HG03175 (cell line): ENCODE measurements at regions not wholly inside any gene's neighbourhood (a gene's known extent, or its start where the extent isn't known, plus 50 kb on each side); places are given as distances from the start of the nearest gene placed in this dataset.

Source experiments
- ATAC-seq: cut with Tn5 transposase; IDR thresholded peaks from one replicate; pipeline ENCODE4 v1.9.1; 2021; ENCODE audit warnings: mild to moderate bottlenecking, moderate library complexity; ENCODE audit not compliant: unreplicated experiment

GRCh38 chr4:121526509-121526908, 145.7 kb upstream of the QRFPR start:
- no peak for ATAC-seq

- ATAC-seq, result no peak
Observed at GRCh38 chr4:121519236-121519838, 138.5 kb upstream of the QRFPR start.

- no peak for ATAC-seq
Observed at GRCh38 chr4:121517241-121517640, 136.4 kb upstream of the QRFPR start.

- ATAC-seq, result no peak
Observed at GRCh38 chr4:121514443-121514842, 133.6 kb upstream of the QRFPR start.

- ATAC-seq, result peak; percentile 57
Observed at GRCh38 chr4:121510341-121510874, 129.6 kb upstream of the QRFPR start.

GRCh38 chr4:121485190-121485804, 104.5 kb upstream of the QRFPR start:
- no peak for ATAC-seq

- ATAC-seq, result peak; percentile 98
Observed at GRCh38 chr4:121484633-121485032, 103.8 kb upstream of the QRFPR start.

- ATAC-seq, result no peak
Observed at GRCh38 chr4:121479808-121480207, 99.0 kb upstream of the QRFPR start.

- no peak for ATAC-seq
Observed at GRCh38 chr4:121477480-121477879, 96.7 kb upstream of the QRFPR start.

- no peak for ATAC-seq
Observed at GRCh38 chr4:121477079-121477478, 96.3 kb upstream of the QRFPR start.

- ATAC-seq, result peak; percentile 81
Observed at GRCh38 chr4:121472937-121473721, 92.3 kb upstream of the QRFPR start.

GRCh38 chr4:121464854-121465253, 84.0 kb upstream of the QRFPR start:
- no peak for ATAC-seq

GRCh38 chr4:121462660-121463261, 81.9 kb upstream of the QRFPR start:
- peak; percentile 94 for ATAC-seq

GRCh38 chr4:121459026-121459425, 78.2 kb upstream of the QRFPR start:
- ATAC-seq, result no peak

GRCh38 chr4:121457278-121457875, 76.6 kb upstream of the QRFPR start:
- no peak for ATAC-seq

- ATAC-seq, result no peak
Observed at GRCh38 chr4:121455285-121455684, 74.5 kb upstream of the QRFPR start.

- ATAC-seq, result no peak
Observed at GRCh38 chr4:121454251-121454979, 73.6 kb upstream of the QRFPR start.

GRCh38 chr4:121451310-121451709, 70.5 kb upstream of the QRFPR start:
- ATAC-seq, result no peak

GRCh38 chr4:121449416-121449815, 68.6 kb upstream of the QRFPR start:
- no peak for ATAC-seq

GRCh38 chr4:121448231-121448630, 67.4 kb upstream of the QRFPR start:
- ATAC-seq, result no peak
